Thyroid gland (tissue), 4 donors: ENCODE measurements at regions not wholly inside any gene's neighbourhood (a gene's known extent, or its start where the extent isn't known, plus 50 kb on each side); places are given as distances from the start of the nearest gene placed in this dataset.

Experiments used
- POLR2A ChIP-seq, 2 donors: fragments of 450-650 bp; IDR thresholded peaks; one replicate each; pipeline ENCODE4 v1.6.1; 2017; ENCODE audit warnings: antibody characterized with exemption in 2 of 2, mild to moderate bottlenecking in 2 of 2, moderate library complexity in 1 of 2
- TF ChIP-seq, protein P1 (sequence below), 6 experiments: fragments of 200-600 bp in 3 of 6; fragments of 450-650 bp in 3 of 6; sonication (generic) in 3 of 6; IDR thresholded peaks; one replicate each; pipeline ENCODE4 v1.5.1; 2016 to 2019; ENCODE audit warnings: antibody characterized with exemption in 6 of 6, mild to moderate bottlenecking in 2 of 6, inconsistent platforms in 1 of 6, moderate library complexity in 1 of 6

DNA sequence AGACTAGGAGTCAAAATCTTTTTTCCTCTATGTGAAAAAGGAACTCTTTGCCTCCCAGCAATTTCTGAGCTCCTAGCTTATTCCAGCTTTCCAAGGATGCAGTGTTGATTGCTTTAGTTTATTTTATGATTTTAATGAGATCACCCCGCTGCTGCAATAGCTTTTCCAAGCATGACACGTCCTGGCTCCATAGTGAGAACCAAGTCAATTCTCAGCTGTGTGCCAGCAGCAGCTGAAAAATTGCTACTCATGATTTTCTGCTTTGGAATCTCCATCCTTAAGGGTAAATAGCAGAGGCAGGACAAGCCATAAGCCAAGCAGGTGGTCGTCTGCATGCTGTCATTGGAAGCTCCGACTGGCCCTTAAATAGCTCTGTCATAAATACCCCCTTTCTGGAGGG, 64.5 kb downstream of the FTHL17 start:
- TF ChIP-seq, protein P1, sequence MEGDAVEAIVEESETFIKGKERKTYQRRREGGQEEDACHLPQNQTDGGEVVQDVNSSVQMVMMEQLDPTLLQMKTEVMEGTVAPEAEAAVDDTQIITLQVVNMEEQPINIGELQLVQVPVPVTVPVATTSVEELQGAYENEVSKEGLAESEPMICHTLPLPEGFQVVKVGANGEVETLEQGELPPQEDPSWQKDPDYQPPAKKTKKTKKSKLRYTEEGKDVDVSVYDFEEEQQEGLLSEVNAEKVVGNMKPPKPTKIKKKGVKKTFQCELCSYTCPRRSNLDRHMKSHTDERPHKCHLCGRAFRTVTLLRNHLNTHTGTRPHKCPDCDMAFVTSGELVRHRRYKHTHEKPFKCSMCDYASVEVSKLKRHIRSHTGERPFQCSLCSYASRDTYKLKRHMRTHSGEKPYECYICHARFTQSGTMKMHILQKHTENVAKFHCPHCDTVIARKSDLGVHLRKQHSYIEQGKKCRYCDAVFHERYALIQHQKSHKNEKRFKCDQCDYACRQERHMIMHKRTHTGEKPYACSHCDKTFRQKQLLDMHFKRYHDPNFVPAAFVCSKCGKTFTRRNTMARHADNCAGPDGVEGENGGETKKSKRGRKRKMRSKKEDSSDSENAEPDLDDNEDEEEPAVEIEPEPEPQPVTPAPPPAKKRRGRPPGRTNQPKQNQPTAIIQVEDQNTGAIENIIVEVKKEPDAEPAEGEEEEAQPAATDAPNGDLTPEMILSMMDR (IDR thresholded peaks at IDR 0.05), result no peak
- no peak for TF ChIP-seq POLR2A (IDR thresholded peaks at IDR 0.05)
